Glomerular endothelial cell (primary cell): ENCODE measurements at regions not wholly inside any gene's neighbourhood (a gene's known extent, or its start where the extent isn't known, plus 50 kb on each side); places are given as distances from the start of the nearest gene placed in this dataset.

Source experiments
- DNase-seq: peaks from one replicate; pipeline ENCODE4 v3.0.0-alpha.2; 2011; ENCODE audit warnings: low read depth, low spot score; ENCODE audit errors: extremely low read depth

DNA sequence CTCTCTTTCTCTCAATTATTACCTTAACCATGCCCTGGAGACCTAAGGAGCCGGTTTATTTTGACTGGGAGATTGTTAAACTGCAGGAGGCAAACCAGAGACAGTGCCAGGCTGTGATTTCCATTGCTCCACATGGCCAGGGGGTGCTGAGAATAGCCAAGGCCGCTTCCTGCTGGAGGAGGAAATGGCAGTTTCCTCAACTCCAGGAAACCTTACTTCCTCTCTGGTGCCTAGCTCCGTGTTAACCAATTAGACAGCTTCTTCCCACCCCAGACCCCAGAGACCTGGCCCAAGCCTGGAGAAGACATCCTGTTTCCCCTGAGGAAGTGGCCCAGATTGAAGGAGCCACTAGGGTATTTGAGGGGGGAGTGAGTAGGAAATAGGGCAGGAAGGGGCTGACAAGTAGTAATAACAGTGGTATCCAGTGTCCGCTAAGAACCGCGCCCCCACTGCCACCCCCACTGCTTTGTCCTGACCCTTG, 161.2 kb downstream of the PLPP3 start:
- no peak for DNase-seq

DNA sequence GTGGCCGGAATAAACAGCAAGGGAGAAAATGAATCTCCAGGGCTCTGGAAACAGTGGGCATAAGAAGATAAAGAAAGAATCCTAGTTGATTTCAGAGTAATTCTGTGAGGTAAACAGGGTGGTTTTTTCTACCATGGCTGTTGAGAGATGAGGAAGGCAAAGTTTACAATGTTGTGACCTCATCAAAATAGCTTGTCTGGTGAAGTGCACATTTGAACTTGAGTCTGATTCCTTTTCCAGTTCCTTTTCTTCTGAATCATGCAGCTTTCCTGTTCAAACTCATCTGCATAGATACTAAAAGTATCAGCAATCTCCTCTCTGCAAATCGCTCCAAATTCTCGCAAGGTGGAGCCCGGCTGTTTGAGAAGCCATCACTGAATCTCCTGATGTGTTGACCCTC, 161.7 kb downstream of the PLPP3 start:
- DNase-seq: no peak

DNA sequence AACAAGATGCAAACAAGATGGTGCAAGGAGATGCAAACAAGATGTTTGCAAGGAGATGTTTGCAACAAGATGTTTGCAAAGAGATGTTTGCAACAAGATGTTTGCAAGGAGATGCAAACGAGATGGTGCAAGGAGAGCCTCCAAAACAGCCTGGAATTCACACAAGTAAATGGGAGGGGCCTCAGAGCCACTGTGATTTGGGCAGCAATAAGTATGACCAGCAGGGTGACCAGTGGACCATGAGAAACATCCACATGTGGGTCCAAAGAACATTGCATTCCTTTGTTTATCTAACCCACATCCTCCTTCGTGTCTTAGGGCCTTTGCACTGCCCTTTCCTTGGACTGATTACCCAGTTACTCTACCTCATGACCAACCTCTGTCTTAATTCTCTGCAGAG, 162.9 kb downstream of the PLPP3 start:
- no peak for DNase-seq

DNA sequence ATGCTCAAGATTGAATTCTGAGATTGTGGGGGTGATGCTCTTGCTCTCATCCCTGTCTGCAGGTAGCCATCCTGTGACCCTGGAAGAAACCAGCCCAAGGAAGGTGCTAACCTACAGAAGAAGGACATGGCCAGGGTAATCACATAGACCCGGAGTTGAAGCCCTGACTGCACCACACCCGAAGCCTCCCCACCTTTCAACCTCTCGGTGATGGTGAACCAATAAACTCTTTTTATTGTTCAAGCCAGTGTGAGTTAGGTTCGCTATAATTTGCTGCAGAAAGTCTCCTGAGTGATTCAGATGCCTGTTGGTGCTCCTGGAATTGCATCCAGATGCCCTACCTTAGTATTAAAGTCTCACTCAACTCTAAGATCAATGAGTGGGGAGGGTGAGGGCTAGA, 163.6 kb downstream of the PLPP3 start:
- DNase-seq: no peak

DNA sequence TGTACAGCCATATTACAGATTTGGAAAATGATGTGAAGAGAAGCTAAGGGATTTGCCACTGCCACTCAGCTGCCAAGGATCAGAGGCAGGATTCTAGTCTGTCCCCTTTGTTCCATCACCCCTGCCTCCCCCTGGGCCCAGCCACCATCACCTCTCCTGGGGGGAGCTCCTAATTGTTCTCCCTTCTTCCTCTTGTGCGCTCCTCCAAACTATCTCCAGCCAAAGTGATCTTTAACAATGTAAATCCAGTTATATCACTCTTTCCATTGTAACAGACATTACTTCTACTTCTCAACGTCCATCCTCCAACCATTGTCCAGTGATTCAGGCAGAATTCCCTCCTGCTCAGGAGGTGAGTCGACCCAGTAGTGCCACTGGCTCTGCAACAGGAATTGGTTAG, 164.1 kb downstream of the PLPP3 start:
- no peak for DNase-seq

DNA sequence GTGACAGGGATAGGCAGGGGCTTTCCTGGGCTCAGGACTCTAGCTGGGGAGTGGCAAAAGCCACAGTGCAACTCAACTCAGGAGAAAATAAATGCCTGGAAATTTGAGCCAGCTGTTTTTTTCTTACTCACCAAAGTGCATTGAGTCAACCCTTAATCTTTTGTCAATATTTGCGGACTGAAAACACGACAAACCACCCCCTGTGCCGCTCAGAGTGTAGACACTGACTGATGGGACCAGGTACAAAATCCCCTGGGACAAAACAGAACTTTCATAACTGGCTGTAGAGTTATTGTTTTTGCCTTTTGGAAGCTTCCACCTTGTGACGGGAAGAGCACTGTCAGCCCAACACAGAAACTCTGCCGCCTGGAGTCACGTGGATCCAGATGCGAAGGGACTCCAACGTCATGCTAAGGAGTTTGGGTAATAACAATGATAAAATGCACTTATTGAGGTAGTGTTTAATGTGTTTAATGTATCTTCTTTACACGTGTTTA, 164.6 kb downstream of the PLPP3 start:
- DNase-seq: no peak

DNA sequence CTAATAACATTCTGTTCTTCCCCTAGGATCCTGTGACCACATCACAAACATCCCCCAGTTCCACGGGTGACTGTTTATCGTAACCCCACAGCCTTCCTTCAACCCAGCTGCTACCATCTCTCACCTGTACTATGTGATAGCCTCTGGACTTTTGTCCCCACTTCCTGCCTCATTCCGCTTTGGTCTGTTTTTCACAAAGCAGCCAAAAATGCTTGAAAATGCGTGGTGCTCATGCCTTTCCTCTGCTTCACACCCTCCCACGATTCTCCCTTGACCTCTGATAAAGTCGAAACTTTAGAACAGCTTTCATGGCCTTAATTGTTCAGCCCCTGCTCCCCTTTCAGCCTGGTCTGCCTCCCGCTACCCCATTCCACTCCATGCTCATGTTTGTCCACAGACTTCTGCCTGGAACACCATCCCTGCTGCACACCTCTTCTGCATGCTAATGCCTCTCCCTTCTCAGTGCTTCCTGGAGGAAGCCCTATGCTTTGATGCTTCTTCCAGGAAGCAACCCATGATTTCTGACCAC, 165.6 kb downstream of the PLPP3 start:
- DNase-seq: no peak

DNA sequence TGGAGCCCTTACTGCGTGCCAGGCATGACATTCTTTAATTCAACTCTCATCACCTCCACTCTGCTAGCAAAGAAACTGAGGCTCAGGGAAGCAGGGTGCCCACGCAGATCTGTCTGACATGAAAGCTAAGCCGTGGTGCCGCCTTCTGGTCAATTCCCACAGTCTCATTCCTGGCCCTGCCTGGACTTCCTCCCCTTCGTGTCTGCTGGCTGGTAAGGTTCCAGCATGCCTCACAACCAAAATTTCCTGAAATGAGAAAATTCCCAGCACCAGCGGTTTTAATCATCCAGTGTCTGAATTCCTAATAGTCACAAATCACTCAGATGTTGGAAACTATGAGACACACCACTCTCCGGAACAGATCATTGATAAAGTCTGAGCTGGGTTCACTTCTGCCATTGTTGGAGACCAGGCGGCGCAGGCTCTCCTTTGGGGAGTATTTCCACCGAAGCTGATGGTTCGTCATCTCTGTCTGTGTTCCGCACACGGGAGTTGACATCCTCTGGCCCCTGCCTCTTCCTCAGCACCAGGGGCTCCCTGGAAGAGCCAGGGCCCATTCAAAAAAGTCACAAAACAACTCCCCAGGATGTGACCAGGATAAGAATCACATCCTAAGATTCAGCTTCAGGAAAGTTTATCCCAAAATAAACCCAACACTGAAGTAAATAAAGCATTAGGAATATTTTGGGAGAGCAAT, 167.7 kb downstream of the PLPP3 start:
- DNase-seq: peak; percentile 74

DNA sequence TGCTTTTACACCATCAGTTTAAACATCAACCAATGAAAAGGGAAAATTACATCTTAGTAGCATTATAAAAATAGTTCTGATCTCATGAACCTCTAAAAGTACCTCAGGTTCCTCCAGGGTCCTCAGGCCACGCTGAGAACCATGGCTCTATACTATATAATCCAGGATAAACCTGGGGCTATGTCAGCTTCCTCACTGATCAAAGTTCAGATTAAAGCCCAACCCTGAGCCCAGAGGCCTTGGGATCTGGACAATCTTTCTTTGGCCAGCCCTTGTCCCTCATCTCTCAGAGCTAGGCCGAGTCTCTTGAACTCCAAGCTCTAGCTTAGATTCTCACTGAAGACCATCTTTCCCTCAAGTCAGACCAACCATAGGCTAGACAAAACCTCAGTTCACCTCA, 168.3 kb downstream of the PLPP3 start:
- no peak for DNase-seq

DNA sequence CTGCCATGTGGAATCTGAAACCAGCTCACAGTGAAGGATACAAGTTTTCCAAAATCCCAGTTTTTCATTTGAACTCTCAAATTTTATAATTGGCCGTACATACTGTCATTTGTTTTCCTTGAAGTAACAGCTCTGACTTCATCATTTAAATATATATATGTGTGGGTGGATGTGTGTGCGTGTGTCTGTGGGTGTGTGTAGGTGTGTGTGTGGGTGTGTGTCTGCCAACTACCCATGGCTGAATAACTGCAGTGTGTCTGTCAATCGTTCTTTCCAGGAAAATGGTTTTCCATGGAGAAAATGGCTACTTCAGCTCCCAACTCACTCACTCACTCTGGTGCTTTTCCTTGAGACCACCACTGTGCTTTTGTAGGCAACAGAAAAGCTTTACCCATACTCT, 169.0 kb downstream of the PLPP3 start:
- no peak for DNase-seq

DNA sequence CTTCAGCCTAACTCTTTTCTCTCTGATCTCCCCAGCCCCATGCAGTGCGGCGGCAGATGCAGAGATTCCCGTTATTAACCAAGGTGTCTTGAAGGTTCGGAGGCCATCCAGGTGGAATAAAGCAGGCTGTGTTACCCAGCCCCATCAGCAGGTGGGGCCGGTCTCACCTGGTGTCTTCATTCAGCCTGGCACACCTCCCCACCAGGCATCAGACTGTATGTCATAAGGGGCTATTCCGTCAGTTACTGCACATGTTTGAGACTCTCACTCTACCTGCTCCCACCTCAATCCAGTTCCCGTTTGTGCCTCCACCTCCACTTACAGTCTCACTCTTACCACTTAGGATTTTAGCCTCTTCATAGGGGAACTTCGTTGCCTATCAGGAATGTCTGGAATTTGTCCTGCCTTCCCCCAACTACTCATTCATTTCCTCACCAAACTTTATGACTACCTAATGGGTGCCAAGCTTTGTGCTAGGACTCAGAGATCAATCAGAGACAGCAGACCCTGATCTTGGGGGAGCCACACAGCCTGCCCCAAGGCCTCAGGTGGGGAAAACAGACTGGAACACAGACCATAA, 170.2 kb downstream of the PLPP3 start:
- no peak for DNase-seq

DNA sequence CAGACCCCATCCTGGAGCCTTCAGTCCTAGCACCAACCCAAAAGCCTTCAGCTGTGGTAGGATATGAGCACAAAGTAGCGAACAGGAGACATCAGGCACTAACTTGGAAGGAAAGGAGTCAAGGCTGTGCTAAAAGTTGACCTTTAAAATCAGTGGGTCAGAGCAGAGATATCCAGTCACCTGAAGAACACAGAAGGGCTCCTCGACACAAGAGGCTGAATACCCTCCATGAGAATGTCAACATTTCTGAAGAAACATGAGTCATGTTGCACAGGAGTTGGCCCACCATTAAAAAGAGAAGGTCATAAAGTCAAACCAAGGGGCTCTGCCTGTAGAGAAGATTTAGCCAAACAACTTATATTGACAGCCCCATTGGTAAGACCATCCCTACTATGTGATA, 172.5 kb downstream of the PLPP3 start:
- DNase-seq: no peak

DNA sequence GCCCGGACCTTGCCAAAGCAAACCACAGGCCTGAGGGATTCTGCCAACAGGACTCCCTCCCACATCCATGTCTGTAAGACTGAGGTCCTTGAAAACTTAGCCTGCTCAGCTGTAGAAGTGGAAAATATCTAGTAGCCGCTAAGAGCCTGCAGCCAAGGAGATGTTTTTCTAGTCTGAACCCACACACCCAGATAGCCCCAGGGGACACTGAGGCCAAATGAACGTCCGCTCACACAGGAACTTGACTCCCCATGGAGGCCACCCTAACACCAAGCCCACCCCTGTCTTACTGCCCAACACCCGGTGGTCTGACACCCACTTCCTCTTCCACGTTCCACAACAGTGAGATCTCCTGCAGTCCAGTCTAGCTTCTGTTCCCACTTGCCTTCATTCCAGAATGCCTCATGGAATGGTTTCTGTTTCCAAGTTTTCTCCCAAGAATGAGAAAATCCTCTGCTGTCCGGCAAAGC, 174.8 kb downstream of the PLPP3 start:
- no peak for DNase-seq

DNA sequence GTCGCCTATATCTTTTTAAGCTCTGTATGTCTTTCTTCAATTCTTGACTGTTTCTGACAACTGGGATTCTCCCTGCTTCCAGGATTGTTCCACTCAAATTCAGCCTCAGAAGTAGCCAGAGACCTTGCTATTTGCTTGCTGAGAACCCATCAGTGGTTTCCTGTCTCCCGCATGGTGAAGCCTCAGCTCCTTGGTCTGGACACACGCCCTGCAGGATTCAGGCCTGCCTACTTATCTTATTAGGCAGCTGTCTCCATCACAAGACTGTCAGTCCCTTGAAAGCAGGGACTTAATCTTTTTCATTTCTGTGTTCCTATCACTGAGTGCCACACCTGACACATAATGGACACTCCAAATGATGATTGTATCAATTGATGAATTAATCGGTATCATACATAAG, 175.3 kb downstream of the PLPP3 start:
- no peak for DNase-seq

DNA sequence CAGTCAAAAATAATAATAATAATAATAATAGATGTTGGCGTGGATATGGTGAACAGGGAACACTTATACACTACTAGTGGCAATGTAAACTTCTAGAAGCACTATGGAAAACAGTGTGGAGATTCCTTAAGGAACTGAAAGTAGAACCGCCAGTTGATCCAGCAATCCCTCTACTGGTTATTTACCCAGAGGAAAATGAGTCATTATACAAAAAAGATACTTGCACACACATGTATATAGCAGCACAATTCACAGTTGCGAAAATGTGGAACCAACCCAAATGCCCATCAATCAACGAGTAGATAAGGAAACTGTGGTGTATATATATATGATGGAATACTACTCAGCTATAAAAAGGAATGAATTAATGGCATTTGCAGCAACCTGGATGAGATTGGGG, 176.0 kb downstream of the PLPP3 start:
- no peak for DNase-seq

DNA sequence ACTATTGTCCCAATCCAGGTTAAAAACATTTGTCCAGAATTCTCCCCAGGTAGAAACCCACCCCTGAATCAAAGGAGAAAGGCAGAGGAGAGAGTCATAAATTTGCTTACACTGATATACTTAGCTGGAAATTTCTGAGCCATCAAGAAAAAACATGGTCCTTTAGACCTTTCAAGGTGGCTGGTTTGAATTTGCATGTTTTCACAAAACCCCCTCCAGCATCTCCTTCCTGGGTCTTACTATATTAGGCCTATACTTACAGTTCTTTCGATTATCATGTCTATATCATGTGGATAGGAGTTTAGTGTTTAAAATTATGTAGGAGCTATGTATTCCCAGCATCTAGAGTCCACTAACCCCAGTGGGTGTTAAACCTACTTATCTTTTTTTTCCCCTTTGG, 178.2 kb downstream of the PLPP3 start:
- DNase-seq: no peak

DNA sequence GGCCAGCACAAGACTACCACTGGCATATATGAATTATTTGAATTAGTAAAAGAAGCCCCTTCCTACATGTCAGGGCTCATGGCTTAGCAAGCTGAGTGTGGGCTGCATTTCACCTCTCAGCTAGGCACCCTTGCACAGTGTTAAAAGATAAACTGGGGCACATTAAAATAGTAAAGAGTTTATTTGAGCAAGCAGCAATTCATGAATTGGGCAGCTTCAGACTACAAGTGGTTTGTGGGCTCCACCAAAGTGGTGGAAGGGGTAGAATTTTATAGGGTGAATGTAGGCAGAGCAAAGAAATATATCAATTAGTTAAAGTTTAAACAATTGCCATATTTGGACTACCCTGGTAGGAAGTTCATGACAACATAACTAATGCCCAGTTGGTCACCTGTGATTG, 178.8 kb downstream of the PLPP3 start:
- no peak for DNase-seq

DNA sequence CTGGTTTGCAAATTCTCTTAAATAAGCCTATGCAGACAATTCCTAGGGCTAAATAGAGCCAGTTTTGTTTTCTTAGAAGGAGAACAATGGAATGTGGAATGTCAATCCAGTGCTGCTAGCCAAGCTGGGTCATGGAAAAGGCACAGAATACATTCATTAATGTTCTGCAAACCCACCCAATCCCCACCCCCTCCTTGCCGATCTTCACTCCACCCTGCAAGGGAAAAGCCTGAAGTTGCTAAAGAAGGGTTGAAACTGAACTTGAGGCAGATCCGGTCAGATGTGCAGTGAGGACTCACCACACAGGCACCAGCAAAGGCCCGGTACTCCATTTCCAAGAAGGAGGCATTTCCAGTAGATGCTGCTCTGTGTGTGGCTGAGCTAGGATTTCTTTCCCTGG, 179.6 kb downstream of the PLPP3 start:
- no peak for DNase-seq

DNA sequence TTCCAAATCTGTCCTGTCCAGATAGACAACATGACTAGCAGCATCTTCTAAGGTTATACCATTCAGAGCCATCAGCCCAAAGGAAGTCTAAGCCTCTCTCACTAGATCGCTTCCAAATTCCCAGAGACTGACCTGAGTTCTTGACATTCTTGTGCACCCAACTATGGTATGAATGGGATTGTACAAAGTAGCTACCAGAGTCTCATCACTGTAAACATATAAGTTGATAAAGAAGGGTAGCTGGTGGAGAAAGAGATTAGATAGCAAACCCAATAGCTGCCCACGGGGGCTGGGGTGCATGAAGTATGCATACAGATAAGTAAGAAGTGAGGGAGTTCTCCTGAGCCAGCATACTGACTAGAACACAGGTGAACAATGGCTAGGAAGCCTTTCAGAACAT, 180.0 kb downstream of the PLPP3 start:
- DNase-seq: no peak

DNA sequence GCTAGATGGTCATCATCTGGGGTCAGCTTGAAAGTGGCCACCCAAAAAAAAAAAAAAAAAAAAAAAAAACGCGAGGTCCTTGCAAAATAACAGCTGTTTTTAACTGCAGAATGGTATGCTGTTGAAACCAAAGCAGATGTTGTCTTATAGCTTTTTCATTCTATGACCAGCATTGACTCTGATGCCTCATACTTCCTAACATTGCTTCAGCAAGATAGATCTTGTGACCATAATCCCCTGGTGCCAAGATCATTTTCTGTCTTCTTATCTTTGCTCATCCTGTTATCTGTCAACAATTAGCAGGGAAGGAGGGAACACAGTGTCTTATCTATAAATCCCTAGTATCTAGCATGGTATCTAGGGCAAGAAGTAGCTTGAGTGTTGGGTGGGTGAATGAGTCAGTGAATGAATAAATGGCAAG, 181.5 kb downstream of the PLPP3 start:
- no peak for DNase-seq

DNA sequence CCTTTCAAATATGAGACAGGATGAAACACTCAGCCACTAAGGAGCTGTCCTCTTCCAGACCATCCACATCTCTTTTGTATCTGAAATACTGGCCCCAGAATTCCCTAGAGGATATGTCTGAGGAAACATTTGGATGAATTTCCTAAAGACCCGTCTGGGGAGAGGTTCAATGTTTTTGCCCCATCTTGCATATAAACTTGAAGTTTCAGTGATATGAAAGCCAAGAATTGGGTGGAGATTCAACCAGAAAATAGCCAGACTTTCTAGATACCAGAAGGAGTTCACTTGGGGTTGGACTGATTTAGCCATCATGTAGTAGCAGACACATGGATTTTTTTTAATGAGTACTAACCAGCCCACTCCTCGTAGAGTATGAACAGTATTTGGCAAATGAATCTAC, 182.0 kb downstream of the PLPP3 start:
- DNase-seq: no peak

DNA sequence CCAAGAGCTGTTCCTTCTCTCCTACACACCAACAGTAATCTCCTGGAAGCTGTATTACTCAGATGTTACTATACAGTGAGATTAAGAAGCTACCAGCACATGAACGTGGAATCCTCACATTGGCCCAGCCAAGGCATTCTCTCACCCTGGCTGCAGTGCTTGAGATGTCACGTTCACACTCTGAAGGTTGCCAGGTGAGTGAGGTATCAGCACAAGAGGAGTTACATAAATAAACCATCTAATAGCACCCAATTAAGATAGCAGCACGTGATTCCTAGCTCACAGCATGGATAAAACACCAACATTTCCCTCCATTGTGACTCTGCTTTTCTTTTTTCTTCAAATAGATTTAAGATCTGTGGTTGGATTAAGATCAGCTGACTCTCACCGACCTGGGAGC, 182.8 kb downstream of the PLPP3 start:
- no peak for DNase-seq
